Uterus (tissue), 3 donors: ENCODE measurements at regions not wholly inside any gene's neighbourhood (a gene's known extent, or its start where the extent isn't known, plus 50 kb on each side); places are given as distances from the start of the nearest gene placed in this dataset.

Experiments
- DNase-seq, 2 donors: peaks; one replicate each; pipeline ENCODE4 v3.0.0-alpha.2; 2019 to 2020
- H3K27ac ChIP-seq, 2 donors: fragments of 200-600 bp; sonication (generic); 1 replicate in 1 of 2; 2 replicates in 1 of 2; pipeline ENCODE4 v1.5.1; 2016 to 2018
- H3K27me3 ChIP-seq, 2 donors: fragments of 200-600 bp; sonication (generic); one replicate each; pipeline ENCODE4 v1.5.1; 2018 to 2019; ENCODE audit warnings: control low read depth in 1 of 2
- H3K36me3 ChIP-seq, 2 donors: fragments of 200-600 bp; sonication (generic); one replicate each; pipeline ENCODE4 v1.5.1; 2019; ENCODE audit warnings: control low read depth in 1 of 2
- H3K4me1 ChIP-seq, 2 donors: fragments of 200-600 bp; sonication (generic); one replicate each; pipeline ENCODE4 v1.5.1; 2018 to 2019; ENCODE audit warnings: control low read depth in 1 of 2
- H3K4me3 ChIP-seq, 2 donors: fragments of 200-600 bp; sonication (generic); 1 replicate in 1 of 2; 2 replicates in 1 of 2; pipeline ENCODE4 v1.5.1; 2018 to 2019; ENCODE audit warnings: mild to moderate bottlenecking in 1 of 2
- H3K9me3 ChIP-seq, 2 donors: fragments of 200-600 bp; sonication (generic); one replicate each; pipeline ENCODE4 v1.5.1; 2019; ENCODE audit warnings: control low read depth in 1 of 2
- CTCF ChIP-seq, 4 experiments: fragments of 200-600 bp in 2 of 4; fragments of 450-650 bp in 2 of 4; sonication (generic) in 2 of 4; IDR thresholded peaks; one replicate each; pipeline ENCODE4 v1.5.1; 2016 to 2019; ENCODE audit warnings: antibody characterized with exemption in 4 of 4, mild to moderate bottlenecking in 2 of 4, moderate library complexity in 1 of 4
- POLR2A ChIP-seq, 2 donors: fragments of 450-650 bp; IDR thresholded peaks; one replicate each; pipeline ENCODE4 v1.6.1; 2016; ENCODE audit warnings: antibody characterized with exemption in 2 of 2, mild to moderate bottlenecking in 1 of 2, moderate library complexity in 1 of 2
- intact Hi-C: fragments of 100-400 bp; cut with DNase I; formaldehyde crosslinking; loops from one replicate; pipeline ENCODE4 v1.15.1; 2023; ENCODE audit warnings: low total_unique reads
- donor health status: DM: yes; HTN: yes; CAD: no.

GRCh38 chr5:144103611-144104485 is 66.6 kb downstream of the YIPF5 start:
- TF ChIP-seq POLR2A (IDR thresholded peaks at IDR 0.05) (no peak), CTCF (IDR thresholded peaks at IDR 0.05) (no peak)
- intact Hi-C loops, result no loop called here
- Histone ChIP-seq H3K27ac (no peak overlapping the region), H3K27me3 (no peaks in the 10 kb centered on the region), H3K4me3 (no peak overlapping the region), H3K36me3 (no peaks in the 10 kb centered on the region), H3K9me3 (no peaks in the 10 kb centered on the region), H3K4me1 (no peaks in the 10 kb centered on the region)
- no peak for DNase-seq

GRCh38 chr5:144105371-144105770 is 65.1 kb downstream of the YIPF5 start:
- no peak for DNase-seq
- Histone ChIP-seq H3K27me3 (no peaks in the 10 kb centered on the region), H3K9me3 (no peaks in the 10 kb centered on the region), H3K4me1 (no peaks in the 10 kb centered on the region), H3K27ac (no peak overlapping the region), H3K4me3 (no peak overlapping the region), H3K36me3 (no peaks in the 10 kb centered on the region)
- TF ChIP-seq POLR2A (IDR thresholded peaks at IDR 0.05), result no peak
- no peak for TF ChIP-seq CTCF (IDR thresholded peaks at IDR 0.05)
- intact Hi-C loops, result no loop called here

DNA sequence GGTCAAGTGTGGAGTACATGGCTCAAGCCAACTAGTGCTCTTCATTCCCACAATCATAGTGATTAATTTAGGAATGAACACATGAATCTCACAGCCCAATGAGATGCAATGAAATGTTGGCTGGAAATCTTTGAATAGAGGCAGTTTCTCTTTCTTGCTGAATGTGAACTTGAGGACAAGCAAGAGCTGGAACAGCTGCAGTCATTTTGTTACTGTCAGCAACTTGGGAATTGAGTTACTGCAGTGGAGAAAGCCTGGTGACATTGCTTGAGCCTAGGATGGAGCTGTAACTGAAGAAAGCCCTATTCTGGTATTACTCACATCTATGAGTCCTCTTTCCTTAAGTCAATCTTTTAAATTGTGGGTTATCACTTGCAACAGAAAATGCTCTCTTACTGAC is 62.3 kb downstream of the YIPF5 start:
- no peaks in the 10 kb centered on the region for H3K27me3 ChIP-seq
- H3K4me3 ChIP-seq, result no peak overlapping the region
- DNase-seq, result no peak
- H3K36me3 ChIP-seq, result no peaks in the 10 kb centered on the region
- H3K27ac ChIP-seq, result no peak overlapping the region
- no peaks in the 10 kb centered on the region for H3K4me1 ChIP-seq
- no peaks in the 10 kb centered on the region for H3K9me3 ChIP-seq
- TF ChIP-seq POLR2A (IDR thresholded peaks at IDR 0.05) (no peak), CTCF (IDR thresholded peaks at IDR 0.05) (no peak)
- intact Hi-C loops, result no loop called here
